ENCODE measurements at regions not wholly inside any gene's neighbourhood (a gene's known extent, or its start where the extent isn't known, plus 50 kb on each side); places are given as distances from the start of the nearest gene placed in this dataset.

GRCh38 chr12:47558625-47559345 is 147.0 kb downstream of the RPAP3 start:
- no peak for DNase-seq

- DNase-seq, result no peak
Observed at GRCh38 chr12:47557386-47557785, 148.4 kb downstream of the RPAP3 start.

- DNase-seq, result no peak
Observed at GRCh38 chr12:47556261-47557030, 149.4 kb downstream of the RPAP3 start.

- no peak for DNase-seq
Observed at GRCh38 chr12:47554046-47554653, 151.7 kb downstream of the RPAP3 start.

GRCh38 chr12:47553266-47553665 is 152.6 kb downstream of the RPAP3 start:
- DNase-seq, result no peak

- DNase-seq, result no peak
Observed at GRCh38 chr12:47551426-47551851, 154.4 kb downstream of the RPAP3 start.

- DNase-seq, result no peak
Observed at GRCh38 chr12:47549258-47549657, 156.6 kb downstream of the RPAP3 start.

GRCh38 chr12:47548401-47548800 is 157.4 kb downstream of the RPAP3 start:
- no peak for DNase-seq

GRCh38 chr12:47547077-47547476 is 158.8 kb downstream of the RPAP3 start:
- DNase-seq, result no peak

GRCh38 chr12:47545938-47546609 is 159.8 kb downstream of the RPAP3 start:
- DNase-seq, result no peak

- DNase-seq, result no peak
Observed at GRCh38 chr12:47534695-47535094, 171.1 kb downstream of the RPAP3 start.

- no peak for DNase-seq
Observed at GRCh38 chr12:47530050-47530449, 175.8 kb downstream of the RPAP3 start.

- no peak for DNase-seq
Observed at GRCh38 chr12:47527816-47528215, 178.0 kb downstream of the RPAP3 start.

GRCh38 chr12:47520029-47520428 is 185.8 kb downstream of the RPAP3 start:
- no peak for DNase-seq

GRCh38 chr12:47517122-47517521 is 188.7 kb downstream of the RPAP3 start:
- no peak for DNase-seq

GRCh38 chr12:47509398-47509851 is 196.4 kb downstream of the RPAP3 start:
- no peak for DNase-seq

- DNase-seq, result no peak
Observed at GRCh38 chr12:47507221-47507620, 198.6 kb downstream of the RPAP3 start.

GRCh38 chr12:47504775-47505446 is 200.9 kb downstream of the RPAP3 start:
- DNase-seq, result no peak

GRCh38 chr12:47493801-47494200 is 212.0 kb downstream of the RPAP3 start:
- DNase-seq, result no peak

GRCh38 chr12:47491516-47492305 is 214.1 kb downstream of the RPAP3 start:
- DNase-seq, result no peak

GRCh38 chr12:47488888-47489287 is 216.9 kb downstream of the RPAP3 start:
- DNase-seq, result no peak

GRCh38 chr12:47481041-47481440 is 224.8 kb downstream of the RPAP3 start:
- no peak for DNase-seq
